Hippocampal formation (tissue), 2 donors: ENCODE measurements at regions not wholly inside any gene's neighbourhood (a gene's known extent, or its start where the extent isn't known, plus 50 kb on each side); places are given as distances from the start of the nearest gene placed in this dataset.

ENCODE experiments used
- DNase-seq, 2 donors: peaks; one replicate each; lab custom pipeline; 2025; lab: John Stamatoyannopoulos, UW

DNA sequence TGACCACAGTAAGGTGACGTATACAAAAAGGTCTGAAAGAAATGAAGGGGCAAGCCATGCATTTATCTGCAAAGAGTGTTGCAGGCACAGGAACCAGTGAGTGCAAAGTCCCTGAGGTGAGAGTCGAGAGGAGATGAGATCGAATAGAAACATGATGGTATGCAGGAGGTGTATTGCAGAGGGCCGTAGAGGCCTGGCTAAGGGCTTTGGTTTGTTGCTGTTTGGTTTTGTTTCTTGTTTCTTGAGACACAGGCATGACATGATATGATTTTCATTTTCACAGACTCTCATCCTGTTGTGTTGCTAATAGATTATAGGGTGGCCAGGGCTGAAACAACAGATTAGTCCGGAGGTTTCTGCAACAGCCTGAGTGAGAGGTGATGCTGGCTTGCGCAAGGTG, 80.4 kb downstream of the HSPH1 start:
- no peak for DNase-seq

DNA sequence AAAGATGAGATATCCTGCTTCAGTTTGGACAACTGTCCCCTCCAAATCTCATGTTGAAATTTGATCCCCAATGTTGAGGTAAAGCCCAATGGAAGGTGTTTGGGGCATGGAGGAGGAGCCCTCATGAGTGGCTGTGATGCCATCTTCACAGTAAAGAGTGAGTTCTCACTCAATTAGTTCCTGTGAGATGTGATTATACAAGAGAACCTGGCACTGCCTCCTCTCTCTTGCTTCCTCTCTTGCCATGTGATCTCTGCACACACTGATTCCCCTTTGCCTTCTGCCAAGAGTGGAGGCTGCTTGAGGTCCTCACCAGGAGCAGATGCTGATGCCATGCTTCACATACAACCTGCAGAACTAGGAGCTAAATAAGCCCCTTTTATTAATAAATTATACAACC, 86.9 kb downstream of the HSPH1 start:
- DNase-seq, result no peak

DNA sequence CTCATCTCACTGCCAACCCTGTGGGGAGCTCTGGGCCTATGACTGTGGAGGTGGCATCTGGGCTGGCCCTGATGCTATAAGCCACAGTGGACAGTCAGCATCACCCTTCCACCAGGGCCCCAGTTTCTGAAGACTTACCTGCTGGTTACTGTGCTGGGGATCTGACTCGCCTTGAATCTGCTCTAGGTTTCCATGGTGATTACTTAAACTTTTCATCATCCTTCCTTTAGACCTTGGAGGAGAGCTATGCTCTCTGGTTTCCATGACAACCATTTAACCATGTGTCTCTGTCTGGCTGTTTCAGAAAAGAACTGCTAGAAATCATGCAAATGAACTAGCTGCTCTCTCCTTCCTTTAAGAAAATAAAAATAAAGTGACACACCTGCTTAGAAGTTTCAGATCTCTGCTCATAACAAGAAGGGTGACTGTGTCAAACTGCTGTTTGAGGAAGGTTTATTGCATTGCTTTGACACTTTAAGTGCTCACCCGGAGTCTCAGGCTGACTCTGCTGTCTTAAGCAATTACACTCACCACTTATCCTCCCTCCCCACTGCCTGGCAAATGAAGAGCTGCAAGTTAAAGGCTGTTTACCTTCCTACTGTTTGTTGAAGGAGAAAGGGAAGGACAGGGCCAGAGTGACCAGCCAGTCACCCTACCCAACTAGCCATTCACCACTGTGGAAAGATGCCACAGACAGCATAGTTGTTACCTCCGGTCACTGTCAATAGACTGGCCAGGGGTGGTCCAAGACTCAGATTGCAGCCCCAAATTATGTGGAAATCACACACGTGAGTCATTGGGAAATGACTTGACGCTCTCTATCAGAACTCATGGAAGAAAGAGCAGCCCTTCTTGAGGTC, 87.6 kb downstream of the HSPH1 start:
- peak in 1 of 2 donors; percentile 40 for DNase-seq

DNA sequence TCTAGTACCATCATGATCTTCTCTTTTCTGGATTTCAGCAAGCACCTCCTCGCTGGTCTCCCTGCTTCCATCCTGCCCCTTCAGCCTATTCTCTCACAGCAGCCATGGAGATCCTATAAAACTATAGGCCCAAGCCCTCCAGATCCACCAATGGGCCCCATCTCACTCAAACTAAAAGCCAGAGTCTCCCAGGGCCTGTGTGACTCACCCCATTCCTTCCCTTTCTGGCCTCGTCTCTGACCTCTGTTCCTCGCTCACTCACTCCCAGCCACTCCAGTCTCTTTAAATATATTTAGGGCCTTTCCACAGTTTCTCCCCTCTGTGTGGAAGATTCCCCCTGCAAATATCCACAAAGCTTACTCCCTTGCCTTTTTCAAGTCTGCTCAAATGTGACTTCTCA, 89.7 kb downstream of the HSPH1 start:
- DNase-seq, result no peak

DNA sequence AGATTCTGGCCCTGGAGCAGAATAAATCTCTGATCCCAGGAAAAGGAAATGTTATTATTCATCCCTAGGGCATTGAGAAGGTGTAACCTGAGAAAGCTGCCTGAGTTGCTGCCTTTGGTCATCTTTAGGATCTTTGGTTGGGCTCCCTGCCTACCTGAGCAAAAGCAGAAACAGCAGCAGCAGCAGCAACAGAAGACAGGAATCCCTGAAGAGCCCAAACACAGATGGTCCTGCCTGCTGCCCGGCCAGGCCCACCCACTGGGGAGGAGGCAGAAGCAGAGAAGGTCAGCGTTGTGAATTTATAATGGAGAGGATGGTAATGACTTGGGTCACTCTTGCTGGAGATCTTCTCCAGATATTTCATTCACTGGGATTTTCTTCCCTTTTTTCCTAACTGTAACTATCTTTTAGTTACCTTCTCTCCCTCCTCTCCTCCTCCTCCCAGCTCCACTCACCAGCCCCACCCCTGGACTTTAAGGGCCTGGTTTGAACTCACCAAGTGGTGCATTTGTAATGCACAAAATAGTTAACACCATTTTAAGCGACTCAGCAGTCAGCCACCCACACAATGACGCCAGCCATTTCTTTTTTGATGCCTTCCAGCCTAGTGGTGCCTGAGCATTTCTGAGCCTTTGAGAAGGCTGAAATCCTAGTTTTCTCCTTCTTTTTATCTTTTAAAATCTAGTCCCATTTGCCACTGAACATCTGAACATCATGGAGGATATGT, 91.7 kb downstream of the HSPH1 start:
- no peak for DNase-seq

DNA sequence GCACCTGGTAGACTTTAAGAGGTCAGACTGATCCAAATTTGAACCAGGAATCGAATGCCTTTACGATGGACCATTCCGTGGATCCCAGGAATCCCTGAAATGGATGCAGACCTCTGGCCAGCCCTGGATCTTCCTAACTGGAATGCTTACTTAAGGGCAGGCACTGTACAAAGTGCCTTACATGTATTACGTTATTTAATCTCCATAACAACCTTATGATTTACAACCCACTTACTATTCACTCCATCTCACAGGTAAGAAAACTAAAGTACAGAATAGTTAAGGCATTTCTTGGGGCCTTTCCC, 93.6 kb downstream of the HSPH1 start:
- DNase-seq, result no peak

DNA sequence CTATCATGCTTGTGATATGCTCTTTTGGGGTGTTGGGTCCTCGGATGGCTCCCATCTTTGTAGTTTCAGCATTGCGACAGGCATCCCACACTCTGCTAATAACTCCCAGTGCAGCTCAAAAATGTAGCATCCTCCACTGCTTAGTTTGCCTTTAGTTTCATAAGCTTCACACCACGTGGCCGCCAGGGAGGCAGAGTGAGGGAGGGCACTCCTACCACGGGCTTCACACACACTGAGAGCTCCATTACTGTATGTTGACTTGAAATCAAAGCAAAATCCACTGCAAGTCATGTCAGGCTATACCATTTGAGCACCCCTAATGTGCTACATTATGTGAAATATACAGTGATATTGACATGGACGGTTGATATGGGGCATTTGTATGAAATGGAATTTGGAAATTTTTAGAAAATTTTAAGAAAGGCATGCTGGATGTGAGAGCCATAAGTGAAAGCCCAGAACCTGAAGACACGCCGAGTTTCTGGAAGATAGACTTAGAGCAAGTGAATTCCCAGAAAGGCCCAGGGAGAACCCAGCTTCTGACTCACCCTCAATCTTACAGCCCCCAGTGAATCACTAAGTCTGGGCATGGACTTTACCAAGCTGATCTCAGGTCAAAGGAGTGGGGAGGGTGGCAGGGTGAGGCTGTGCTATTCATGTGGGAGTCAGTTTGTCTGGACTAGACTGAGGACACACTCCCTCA, 94.1 kb downstream of the HSPH1 start:
- no peak for DNase-seq

DNA sequence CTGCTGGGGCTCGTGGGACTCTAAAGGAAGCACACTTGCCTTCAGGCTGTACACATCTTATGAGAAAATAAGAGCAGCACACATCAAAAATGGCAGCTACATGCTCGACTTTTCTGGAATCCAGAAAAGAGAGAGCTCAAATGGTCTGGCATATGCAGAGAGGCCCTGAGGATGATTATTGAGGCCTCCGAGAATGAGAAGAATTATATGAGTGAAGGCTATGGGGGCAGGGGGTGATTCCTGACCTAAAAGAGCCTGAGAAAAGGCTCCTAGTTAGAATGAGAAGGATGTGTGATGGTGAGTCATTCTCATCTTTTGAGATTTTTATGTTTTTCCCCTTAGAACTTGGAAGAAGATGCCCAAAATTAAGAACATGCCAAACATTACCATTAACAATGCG, 97.1 kb downstream of the HSPH1 start:
- no peak for DNase-seq

DNA sequence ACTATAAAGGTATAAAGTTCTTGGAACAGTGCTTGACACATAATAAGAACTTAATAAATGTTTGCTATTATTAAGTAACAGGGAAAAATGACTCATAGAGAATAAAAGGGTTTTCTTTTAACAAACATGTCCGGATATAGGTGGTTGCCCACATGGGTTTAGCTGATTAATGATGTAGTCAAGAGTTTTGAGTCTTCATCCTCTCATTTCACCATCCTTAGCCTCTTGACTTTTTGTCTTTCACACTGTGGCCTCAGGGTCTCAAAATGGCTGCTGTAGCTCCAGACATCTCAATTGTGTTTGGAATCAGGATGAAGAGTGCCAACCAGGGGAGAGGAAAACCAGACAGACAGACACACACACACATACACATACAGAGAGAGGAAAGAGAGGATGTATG, 97.9 kb downstream of the HSPH1 start:
- DNase-seq, result no peak

DNA sequence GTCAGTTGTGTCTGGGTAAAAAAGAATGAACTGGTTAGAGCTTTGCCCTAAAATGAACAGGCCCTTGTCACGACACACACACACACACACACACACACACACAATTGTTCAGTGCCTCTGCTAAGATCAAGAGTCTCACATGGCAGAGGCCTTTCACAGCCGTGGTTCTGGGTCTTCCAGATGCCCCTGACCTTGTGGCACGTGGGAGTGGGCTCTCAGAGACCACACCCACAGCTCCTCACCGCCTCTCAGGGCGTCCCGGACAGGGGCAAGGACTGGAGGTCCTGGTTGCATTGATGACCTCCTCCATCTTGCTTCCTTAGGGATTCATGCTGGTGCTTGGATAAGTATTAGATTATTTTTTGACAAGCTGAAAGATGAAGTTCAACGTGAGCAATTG, 101.0 kb downstream of the HSPH1 start:
- no peak for DNase-seq

DNA sequence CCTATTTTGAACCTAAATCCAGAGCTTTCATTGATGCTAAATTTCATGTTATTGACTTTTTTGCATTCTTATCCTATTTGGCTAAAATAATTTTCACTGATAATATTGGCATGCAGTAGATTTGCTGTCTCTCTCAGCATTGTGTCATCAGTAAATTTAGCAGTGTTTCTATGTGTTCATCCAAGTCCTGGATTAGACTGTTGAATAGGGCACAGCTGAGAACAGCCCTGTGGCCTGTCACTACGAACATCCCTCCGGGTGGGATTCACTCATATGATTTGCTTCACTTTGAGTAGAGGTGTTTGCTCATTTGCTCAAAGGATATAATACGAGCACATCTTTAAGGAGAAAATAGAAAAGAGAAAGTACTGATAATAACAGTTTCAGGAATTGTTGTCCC, 101.5 kb downstream of the HSPH1 start:
- DNase-seq, result no peak

DNA sequence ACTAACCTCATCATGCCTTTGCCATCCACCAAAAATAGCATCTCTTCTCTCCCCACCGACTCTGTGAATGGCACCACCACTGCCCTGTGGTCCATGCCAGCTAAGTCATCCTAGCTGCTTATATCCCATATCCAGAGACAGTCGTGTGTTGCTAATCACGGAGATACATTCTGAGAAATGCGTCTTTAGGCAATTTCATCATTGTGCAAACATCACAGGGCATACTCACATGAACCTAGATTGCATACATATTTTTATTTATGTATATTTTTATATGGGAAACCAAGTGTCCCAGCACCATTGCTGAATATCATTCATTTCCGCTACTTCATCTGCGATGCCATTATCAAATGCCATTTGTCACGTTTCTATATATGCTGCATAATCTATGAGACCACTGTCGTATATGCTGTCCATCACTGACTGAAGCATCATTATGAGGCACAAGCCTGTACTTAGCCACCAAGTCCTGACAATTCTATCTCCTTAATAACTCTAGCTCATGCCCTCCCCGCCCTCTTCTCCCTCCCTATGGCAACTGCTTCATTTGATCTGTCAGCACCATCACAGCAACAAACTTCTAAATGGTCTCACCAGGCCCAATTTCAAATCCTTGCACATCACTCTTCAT, 104.2 kb downstream of the HSPH1 start:
- DNase-seq, result no peak

DNA sequence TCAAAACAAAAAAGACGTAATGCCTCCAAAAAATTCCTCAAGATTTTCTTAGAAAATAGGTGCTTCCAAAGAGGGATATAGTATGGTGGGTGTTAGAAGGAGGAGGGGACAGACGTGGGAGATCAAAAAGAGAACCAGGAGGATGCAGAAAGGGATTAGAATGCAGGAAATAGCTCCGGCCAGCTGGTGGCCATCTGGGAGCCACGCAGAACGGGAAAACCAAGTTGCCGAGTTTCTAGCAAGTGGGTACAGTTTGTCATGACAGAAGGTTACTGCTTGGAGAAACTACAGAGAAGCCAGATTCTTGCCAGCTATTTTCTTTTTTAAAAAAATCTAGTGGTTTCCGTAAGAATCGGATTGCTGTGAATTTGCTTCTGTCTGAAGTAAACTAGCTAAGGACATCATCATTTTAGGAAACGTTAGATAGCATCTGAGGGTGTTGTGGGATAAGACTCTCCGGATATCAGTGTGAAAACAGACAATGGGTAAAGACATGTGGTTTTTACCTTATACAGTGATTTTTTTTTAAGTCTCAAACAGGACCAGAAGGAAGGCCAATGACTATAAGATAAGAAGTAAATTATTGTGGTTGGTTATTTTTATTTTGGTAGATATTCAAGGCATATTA, 104.9 kb downstream of the HSPH1 start:
- peak in 1 of 2 donors; percentile 58 for DNase-seq

DNA sequence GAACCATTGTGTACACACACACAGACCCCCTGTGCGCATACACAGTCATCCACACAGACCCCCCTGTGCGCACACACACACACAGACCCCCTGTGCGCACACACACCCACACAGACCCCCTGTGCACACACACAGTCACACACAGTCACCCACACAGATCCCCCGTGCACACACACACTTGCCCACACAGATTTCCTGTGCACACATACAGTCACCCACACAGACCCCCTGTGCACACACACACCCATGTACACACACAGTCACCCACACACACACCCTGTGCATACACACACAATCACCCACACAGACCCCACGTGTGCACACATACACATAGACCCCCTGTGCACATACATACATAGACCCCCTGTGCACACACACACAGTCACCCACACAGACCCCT, 106.1 kb downstream of the HSPH1 start:
- no peak for DNase-seq

DNA sequence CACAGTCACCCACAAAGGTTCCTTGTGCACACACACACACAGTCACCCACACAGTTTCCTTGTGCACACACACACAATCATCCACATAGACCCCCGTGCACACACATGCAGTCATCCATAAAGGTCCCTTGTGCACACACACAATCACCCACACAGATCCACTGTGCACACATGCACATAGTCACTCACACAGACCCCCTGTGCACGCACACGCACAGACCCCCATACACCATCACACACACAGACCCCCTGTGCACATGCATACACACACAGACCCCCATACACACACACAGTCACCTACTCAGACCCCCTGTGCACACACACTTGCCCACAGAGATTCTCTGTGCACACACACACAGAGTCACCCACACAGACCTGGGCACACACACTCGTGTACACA, 107.1 kb downstream of the HSPH1 start:
- no peak for DNase-seq

DNA sequence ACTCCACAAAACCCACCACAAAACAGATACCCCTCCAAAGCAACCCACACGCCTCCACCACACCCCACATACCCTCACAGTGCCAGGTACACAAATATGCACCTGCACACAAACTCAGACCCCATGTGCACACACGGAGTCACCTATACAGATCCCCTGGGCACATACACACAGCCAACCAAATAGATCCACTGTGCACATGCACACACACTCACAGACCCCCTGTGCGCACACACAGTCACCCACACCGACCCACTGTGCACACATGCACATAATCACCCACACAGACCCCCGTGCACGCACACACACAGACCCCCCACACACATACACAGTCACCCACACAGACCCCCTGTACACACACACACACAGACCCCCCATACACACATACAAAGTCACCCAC, 107.8 kb downstream of the HSPH1 start:
- DNase-seq, result no peak

DNA sequence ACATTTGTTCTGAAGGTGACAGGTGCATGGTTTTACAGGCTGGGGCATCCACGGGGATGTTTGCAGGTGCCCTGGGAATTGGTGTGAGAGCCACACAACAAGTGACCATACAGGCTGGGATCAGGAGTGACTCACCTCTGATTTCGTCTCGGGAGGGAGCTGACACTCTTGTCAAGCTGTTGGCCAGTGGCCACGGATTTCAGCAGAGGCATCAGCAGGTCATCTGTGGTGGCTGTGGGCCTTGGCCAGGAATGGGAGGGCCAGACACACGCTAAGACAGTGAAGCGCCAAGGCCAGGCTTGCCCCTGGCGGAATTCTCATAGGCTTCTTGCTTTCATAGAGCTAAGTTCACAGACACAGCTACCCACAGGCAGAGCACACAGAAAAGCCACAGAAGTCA, 108.6 kb downstream of the HSPH1 start:
- no peak for DNase-seq

DNA sequence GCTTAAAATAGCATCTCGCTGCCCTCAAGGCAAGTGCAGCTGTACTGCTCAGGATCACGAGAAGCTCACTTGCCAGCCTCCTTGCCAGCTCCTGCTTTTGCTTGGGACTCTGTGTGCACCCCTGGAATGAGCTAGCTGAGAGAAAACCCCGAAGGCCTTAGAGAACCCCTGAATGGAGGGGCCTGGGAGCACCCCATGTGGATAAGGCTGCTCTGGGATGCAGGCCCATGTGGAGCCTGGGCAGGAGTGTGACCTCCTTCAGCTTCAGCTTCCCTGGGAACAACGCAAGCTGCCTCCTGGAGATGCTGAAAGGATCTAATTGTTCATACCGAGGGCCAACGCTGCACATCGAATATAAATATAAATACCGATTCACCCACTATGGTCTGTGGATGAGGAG, 109.2 kb downstream of the HSPH1 start:
- no peak for DNase-seq

DNA sequence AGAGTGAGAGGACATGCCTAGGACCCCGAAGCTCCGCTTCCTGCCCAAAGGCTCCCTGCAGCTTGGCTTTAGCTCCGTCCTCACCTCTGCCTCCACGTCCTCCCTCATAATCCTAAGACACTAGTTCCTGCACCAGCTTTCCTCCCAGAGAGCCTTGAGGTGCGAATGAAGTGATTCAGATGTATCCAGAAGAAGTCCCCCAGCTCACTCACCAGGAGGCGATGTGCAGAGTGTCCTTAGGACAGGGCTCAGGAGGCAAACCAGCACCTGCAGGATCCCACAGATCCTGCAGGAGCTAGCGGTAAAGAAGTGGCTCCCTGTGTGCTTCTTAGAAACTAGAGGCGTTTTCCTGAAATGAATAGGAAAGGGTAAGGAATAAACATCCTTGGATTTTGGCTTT, 109.7 kb downstream of the HSPH1 start:
- DNase-seq, result no peak

DNA sequence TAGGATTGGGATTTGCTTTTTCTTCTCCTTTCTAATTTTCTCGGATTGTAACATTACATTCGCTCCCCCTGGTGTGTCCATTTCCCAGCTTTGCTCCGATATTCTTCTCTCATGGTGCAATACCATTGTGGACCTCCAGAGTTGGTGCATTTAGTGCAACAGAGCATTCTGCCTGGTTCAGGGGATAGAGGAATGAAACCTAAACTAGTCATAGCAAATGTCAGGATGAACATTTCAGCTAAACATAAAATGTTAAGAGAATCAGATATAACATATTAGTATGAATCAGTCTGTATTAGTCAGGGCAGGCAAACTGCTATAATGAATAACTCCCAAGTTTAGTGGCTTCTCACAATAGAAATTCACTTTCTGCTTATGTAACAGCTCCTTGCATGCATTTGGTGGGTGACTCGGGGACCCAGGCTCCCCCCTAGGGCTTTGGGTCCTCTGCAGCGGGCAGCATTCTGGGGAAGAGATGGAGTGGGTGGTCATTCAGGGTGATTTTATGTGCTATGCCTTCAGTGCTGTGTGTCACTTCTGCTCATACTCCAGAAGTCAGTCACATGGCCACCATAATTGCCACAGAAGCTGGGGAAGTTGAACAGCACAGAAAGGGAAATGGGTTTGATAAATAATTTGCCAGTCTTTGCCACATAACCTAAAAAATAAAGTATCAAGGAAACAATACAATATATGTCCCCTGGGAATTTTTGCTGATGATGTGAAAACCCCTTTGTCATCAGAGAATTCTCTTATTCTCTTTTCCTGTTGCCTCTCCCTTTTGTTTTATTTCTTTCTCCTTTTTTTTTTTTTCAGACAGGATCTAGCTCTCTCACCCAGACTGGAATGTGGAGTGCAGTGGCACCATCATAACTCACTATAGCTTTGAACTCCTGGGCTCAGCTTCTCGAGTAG, 111.0 kb downstream of the HSPH1 start:
- no peak for DNase-seq

DNA sequence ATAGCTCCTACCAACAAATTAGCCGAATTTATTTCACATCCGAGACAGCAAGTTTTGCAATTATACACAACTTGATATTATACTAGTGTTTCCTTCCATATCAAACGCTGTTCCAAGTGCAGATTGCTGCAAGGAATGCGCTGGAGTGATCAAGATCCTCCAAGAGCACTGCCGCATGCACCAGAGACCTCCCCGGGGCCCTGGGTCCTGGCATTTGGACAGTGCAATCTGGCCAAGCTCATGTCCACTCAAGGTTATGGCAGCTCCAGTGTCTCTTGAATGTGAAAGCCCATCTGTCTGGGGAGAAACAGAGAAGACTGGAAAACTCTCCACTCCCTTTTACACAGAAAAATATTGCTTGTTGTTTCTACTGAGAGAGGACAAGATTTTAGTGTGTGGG, 111.9 kb downstream of the HSPH1 start:
- DNase-seq, result no peak
